Neural progenitor cell (in vitro differentiated cells): ENCODE measurements at regions not wholly inside any gene's neighbourhood (a gene's known extent, or its start where the extent isn't known, plus 50 kb on each side); places are given as distances from the start of the nearest gene placed in this dataset.

Experiments
- CTCF ChIP-seq: fragments of 200-600 bp; sonication (generic); IDR thresholded peaks from 2 replicates; pipeline ENCODE4 v1.5.1; 2017; ENCODE audit warnings: antibody characterized with exemption, mild to moderate bottlenecking
- EZH2 ChIP-seq: fragments of 200-600 bp; sonication (generic); IDR thresholded peaks from 2 replicates; pipeline ENCODE4 v1.6.1; 2017; ENCODE audit warnings: antibody characterized with exemption, mild to moderate bottlenecking, moderate library complexity
- EZH2phosphoT487 ChIP-seq: fragments of 200-600 bp; sonication (generic); IDR thresholded peaks from 2 replicates; pipeline ENCODE4 v1.6.1; 2017; ENCODE audit warnings: antibody characterized with exemption

DNA sequence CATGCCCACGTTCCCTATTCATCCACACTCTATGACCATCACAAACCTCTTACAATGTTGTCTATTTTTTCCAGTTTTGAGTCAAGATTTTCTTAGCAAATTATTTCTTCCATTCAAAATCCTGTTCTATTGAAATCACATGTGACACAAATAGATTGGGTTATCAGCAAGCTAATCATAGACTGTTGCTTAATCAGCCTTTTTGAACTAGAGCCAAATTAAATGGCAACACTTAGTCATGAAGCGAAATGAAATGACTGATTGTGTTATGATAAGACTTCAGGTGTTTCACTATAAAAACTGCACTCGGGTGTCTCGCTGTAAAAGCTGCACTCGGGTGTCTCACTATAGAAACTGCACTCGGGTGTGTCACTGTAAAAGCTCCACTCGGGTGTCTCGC lies 890.0 kb upstream of the FRG1 start:
- TF ChIP-seq CTCF (no peak), EZH2 (no peak), EZH2phosphoT487 (no peak)
